Stomach (tissue), 4 donors: ENCODE measurements at regions not wholly inside any gene's neighbourhood (a gene's known extent, or its start where the extent isn't known, plus 50 kb on each side); places are given as distances from the start of the nearest gene placed in this dataset.

Source experiments
- EP300 ChIP-seq: sonication (generic); formaldehyde crosslinking; IDR thresholded peaks from one replicate; pipeline ENCODE4 v1.6.1; 2017; ENCODE audit warnings: antibody characterized with exemption
- POLR2A ChIP-seq, 4 donors: fragments of 450-650 bp; IDR thresholded peaks; one replicate each; pipeline ENCODE4 v1.6.1; 2016; ENCODE audit warnings: antibody characterized with exemption in 4 of 4, control low read depth in 2 of 4, mild to moderate bottlenecking in 1 of 4, moderate library complexity in 1 of 4
- POLR2AphosphoS5 ChIP-seq, 3 donors: sonication (generic); formaldehyde crosslinking; IDR thresholded peaks; one replicate each; pipeline ENCODE4 v1.6.1; 2016; ENCODE audit warnings: antibody characterized with exemption in 3 of 3
- TF ChIP-seq, protein P1 (sequence below), 7 experiments: fragments of 450-650 bp in 4 of 7; fragments of 200-600 bp in 3 of 7; sonication (generic) in 3 of 7; IDR thresholded peaks; one replicate each; pipeline ENCODE4 v1.5.1; 2016 to 2019; ENCODE audit warnings: antibody characterized with exemption in 7 of 7, control low read depth in 2 of 7, mild to moderate bottlenecking in 1 of 7

GRCh38 chr6:139852488-139853140 is 478.2 kb upstream of the CITED2 start:
- TF ChIP-seq, protein P1, sequence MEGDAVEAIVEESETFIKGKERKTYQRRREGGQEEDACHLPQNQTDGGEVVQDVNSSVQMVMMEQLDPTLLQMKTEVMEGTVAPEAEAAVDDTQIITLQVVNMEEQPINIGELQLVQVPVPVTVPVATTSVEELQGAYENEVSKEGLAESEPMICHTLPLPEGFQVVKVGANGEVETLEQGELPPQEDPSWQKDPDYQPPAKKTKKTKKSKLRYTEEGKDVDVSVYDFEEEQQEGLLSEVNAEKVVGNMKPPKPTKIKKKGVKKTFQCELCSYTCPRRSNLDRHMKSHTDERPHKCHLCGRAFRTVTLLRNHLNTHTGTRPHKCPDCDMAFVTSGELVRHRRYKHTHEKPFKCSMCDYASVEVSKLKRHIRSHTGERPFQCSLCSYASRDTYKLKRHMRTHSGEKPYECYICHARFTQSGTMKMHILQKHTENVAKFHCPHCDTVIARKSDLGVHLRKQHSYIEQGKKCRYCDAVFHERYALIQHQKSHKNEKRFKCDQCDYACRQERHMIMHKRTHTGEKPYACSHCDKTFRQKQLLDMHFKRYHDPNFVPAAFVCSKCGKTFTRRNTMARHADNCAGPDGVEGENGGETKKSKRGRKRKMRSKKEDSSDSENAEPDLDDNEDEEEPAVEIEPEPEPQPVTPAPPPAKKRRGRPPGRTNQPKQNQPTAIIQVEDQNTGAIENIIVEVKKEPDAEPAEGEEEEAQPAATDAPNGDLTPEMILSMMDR (IDR thresholded peaks at IDR 0.05) = no peak
- TF ChIP-seq EP300 (no peak), POLR2AphosphoS5 (IDR thresholded peaks at IDR 0.05) (no peak), POLR2A (IDR thresholded peaks at IDR 0.05) (no peak)
